NCI-H187 (cell line): ENCODE measurements at regions not wholly inside any gene's neighbourhood (a gene's known extent, or its start where the extent isn't known, plus 50 kb on each side); places are given as distances from the start of the nearest gene placed in this dataset.

Experiments used
- DNase-seq, 2 experiments: peaks; one replicate each; lab custom pipeline; 2025; lab: John Stamatoyannopoulos, UW

- DNase-seq: no peak
Observed at GRCh38 chr13:34322014-34322742, 504.2 kb downstream of the RFC3 start.

DNA sequence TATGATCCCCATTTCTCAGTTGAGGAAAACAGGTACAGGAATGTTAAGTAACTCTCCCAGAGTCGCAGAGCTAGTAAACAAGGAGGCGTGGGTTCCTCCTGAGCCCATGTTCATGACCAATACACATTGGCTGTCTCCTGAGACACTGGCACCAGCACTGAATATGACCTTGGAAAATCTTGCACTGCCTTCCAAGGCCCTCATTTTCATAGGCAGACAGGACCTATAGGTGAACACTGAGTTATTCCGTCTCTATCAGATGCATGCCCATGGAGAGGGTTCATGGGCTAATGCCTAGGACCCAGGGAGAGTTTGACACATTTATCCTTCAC lies 504.8 kb downstream of the RFC3 start:
- DNase-seq: no peak

DNA sequence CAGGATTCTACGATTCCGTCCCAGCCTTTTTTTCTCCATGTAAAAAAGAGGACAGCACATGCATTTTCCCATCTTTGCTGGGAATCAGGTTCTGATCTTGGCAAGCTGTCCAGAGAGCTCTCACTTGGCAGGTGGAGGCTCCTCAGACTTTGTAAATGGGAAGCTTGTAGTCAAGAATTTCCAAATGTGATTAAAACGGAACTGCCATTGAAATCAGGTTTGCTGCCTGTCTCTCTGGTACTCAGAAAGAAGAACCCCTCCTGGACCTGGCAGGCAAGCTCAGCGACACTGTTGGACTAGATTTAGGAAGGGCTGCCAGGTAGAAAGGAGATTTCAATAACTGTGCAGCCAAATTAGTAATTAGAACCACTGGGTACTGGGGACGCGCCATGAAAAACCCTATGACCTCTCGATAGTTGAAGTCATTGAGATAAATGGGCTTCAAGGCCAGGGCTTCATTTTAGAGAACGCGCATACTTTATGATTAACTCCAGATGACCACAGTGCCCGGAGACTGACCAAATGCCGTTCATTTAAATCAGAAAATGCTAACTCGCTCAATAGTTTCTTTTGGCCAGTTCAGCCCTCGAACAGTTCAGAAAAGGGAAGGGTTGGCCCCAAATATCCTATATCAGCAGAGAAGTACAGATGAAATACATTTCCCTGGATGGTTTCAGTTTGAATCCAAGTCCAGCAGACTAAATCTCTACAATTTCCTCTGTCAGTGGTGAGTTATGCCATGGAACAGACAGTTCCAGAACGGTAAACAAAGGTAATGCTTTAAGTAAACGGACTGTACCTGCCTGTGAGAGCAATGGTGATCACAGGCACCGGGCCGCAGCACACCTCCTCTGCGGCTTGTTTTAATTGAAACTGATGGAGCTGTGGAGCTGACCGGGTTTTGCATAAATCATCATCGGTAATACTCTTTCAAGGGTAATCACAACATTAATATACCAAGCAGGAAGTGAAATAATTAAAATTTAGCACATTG lies 517.4 kb downstream of the RFC3 start:
- no peak for DNase-seq

DNA sequence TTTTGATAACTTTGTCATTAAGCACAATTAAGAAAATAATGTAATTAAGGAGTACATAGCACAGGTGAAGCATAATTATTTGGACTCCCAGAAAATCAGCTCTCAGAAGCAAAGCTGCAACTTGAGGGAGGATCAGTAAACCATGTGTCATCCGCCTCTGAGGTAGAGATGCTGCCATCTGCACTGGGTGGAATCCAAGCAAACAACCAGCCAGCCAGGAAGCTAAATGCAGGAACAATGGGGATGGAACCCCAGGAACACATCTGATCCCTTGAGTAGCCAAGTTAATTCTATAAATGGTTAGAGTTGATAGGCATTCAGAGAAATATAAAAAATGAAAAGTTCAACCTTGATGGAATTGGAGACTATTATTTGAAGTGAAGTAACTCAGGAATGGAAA lies 520.2 kb downstream of the RFC3 start:
- DNase-seq: no peak

DNA sequence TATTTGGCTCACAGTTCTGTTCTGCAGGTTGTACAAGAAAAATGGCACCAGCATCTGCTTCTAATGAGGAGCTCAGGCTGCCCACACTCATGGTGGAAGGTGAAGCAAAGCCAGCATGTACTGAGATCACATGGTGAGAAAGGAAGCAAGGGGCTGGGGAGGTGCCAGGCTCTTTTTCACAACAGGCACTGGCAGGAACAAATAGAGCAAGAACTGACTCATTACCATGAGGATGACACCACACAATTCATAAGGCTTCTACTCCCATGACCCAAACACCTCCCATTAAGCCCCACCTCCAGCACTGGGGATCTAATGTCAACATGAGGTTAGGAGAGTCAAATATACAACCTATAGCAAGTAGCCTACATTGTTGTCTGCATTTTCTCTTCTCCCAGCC lies 522.6 kb downstream of the RFC3 start:
- no peak for DNase-seq

GRCh38 chr13:34343413-34343940 lies 525.5 kb downstream of the RFC3 start:
- no peak for DNase-seq

- no peak for DNase-seq
Observed at GRCh38 chr13:34344816-34345215, 526.9 kb downstream of the RFC3 start.

DNA sequence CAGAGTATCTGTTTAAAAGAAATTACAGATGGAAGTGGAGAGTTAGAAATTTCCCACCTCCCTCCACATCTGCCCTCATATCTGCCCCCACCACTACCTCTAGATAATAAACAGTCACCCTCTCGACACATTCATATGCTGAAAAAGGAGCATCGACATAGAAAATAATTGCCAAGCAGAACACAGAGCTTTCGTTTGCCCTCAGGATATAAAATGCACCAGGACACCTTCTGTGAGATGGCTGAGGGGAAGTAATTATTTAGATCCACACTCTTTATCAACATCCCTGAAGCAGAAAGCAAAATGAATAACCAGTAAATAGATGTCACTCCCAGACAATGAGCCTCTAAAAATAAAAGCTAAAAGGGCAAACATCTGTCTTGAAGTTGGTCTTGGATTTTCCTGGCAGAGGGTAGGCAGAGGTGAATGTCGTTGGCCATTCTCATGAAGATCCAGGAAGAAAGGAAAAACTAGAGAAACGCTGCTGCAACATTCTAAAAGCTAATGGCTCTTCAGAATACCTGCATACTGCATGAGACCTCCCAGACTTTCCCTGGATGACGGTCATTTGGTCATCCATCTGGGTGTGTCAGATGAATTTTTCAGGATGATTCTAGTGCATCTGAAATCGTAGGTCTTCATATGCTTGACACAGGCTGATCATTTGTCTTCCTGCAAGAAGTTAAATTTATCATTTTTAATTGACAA lies 527.5 kb downstream of the RFC3 start:
- no peak for DNase-seq

DNA sequence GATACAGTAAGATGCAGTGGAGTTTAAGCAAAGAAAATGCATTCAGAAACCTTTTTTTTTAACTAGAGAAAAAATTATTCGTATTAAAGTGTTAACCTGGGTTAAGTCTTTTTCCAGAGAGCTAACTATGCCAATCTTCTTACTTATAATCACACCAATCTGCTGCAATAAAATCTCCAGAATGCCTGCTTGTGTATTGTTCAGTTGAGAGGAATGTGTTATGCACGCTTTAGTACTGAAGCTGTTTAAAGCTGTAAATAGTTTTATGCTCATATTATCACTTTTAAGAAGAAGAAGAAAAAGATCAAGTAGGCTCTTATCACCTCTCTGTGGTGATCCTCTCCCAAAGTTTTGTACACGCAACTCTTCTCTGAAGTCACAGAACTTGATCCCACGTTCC lies 528.7 kb downstream of the RFC3 start:
- DNase-seq: no peak

DNA sequence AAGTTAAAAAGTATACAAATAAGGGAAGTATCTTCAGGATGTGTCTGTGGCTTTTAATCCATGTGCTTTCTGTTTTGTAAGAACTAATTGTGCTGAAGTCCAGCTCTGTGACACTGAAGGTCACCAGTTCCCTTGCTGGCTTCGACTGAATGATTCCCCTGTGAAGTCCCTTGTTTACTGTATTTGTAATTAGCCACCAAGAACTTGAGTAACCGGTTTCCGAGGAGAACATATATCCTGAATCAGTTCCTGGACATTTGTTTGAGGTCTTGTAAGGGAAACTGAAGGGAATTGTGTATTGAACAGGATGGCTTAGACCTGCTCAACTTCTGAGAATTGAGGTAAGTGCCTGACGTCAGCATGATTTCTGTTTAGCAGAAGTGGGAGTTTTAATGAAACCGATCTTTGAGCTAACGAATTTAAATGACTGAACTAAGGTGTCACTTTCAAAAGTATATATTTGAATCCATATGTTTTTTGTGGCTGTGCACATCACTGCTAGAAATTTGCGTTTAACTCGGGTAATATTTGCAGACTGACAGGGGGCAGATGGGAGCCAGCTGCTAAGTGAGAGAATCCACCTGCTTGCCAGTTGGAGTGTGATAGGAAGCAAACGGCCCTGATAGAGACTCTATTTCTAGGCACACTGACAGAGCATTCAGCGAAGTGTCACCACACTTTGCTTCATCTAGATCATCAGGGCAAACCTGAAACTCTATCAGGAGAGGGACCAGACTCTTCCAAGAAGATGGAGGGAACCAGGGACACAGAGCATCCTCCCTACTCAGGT lies 530.0 kb downstream of the RFC3 start:
- DNase-seq: no peak

DNA sequence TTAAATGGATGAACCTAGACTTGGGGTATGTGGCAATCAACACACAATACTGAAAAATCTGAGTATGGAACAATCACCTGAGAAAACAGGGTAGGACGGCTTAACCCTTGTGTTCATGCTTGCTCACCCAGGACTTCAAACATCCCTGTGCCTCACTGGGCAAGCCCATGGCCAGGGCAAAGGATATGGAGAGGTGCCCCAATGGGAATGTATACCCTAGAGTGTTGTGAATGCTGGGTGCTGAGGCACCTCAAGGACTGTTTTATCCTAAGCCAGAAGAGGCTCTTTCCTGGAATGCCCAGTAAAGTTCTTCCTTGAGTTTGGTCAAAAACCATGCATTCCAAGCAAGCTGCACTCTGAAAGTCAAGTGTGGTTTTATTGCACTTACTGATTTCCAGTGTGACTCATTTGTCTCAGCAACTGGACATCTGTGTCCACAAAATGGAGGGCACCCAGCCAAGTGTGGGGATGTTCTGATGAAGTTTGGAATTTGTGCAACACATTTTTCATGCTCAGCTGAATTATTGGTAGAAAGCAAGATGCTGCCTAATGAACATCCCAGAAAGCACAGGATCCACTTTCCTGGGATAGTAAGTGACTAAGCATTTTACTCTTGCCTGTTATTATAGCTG lies 531.3 kb downstream of the RFC3 start:
- DNase-seq: no peak

- DNase-seq: no peak
Observed at GRCh38 chr13:34350671-34351070, 532.7 kb downstream of the RFC3 start.

DNA sequence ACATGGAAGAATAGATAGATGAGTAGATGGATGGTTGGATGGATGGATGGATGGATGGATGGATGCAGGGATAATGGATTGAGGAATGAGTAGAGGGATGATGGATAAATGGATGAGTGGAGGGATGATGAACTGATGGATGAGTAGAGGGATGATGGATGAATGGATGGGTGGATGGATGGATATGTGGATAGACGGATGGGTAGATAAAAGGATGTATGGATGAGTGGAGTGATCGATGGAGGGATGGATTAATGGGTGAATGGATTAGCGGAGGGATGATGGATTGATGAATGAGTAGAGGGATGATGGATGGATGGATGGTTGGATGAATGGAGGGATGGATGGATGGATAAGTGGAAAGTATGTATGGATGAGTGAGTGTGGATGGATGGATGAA lies 533.2 kb downstream of the RFC3 start:
- DNase-seq: no peak

- no peak for DNase-seq
Observed at GRCh38 chr13:34352958-34353357, 535.0 kb downstream of the RFC3 start.

DNA sequence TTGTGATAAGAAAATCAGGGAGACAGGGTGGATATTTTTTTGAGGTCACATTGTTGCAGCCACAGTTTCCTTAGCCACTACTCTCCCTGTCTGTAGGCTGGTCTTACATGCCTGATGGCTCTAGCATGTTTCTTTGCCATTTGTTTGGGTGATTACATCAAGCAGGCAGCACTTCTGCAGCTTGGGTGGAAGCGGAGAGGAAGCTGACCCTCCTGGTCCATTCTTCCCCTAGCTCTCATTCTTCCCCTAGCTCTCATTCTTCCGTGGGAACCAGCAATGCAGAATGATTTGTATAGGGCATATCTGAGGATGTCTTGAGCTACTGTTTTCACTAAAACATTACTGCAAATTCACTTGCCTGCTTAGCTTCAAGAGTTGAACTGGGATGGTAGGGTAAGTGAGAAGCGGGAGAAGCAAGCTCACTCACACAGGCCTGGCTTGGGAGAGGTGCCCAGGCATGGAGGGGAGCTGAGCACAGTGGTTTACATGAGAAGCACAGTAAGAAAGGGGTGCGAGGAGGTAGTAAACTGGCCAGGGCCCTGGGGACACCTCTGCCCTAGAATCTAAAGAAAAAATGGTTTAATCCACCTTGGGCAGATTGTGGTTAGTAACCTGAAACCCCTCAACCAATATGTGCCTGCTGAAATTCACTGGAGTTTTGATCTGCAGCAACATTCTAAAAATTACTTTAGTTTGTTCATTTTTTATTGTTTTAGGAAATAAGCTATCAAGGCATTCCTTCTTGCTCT lies 538.9 kb downstream of the RFC3 start:
- no peak for DNase-seq

GRCh38 chr13:34357435-34358232 lies 539.7 kb downstream of the RFC3 start:
- no peak for DNase-seq

DNA sequence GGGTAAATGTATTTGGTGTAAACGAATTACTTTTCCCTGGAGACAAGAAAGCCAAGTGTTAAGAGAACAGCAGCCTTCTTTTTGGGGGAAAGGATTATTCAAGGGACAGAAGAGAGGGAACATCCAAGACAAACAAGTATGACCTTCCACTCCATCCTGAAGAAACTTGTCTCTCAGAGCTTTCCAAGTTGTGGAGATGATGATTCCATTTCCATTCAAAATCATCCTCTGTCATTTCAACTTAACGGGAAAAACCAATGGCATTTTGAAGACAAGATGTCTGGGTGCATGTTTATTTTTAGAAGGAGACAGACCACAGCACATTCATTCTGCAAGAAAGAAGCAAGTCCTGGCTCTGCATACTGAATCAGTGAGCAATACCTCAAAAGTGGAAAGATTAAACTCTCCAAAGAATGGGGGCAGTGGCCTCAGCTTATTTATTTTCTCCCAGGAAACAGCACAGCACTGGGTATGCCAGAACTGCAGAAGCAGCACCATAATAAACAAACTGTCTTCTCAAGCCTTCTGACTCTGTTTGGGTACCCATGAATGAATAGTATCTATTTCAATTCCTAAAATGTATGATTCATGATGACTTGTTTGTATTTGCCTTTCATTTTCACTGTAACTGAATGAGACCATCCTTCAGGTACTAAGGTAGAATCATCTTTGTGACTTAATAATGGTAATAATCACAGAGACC lies 541.0 kb downstream of the RFC3 start:
- no peak for DNase-seq

DNA sequence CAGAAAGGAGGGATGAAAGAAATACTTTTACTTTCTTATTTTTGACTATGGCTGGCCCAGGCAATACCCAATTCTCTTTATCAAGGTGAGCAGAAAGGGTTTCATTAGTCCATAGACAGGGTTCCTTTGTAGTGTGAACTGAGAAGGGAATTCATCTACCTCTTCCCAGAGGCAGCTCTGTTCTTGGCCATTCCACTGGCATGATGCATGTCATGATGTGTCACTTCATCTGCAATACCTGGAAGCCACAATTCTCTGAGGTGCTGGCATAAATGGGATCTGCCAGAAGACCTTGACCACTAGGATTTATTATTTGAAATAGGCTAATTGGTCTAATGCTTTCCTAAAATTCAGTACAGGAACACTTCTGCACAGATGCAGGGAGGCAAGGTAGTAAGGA lies 542.8 kb downstream of the RFC3 start:
- DNase-seq: no peak

DNA sequence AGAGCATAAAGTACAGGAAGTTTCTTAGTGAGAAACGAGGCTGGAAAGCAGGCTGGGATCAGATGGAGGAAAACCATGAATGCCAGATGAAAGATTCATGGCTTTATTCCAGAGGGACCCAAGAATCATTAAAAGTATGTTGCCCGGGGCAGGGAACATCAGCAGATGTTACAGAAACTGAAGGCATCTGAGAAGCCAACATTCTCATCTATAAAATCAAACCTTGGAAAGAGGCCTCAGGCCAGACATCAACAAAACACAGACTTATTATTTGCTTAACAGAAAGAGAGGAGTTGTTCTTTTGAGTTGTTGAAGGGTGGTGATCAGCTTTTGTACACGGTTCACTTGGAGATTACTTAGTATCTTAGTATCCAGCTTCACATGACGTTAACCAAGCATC lies 543.6 kb downstream of the RFC3 start:
- no peak for DNase-seq
